ENCODE measurements at regions not wholly inside any gene's neighbourhood (a gene's known extent, or its start where the extent isn't known, plus 50 kb on each side); places are given as distances from the start of the nearest gene placed in this dataset.

DNA sequence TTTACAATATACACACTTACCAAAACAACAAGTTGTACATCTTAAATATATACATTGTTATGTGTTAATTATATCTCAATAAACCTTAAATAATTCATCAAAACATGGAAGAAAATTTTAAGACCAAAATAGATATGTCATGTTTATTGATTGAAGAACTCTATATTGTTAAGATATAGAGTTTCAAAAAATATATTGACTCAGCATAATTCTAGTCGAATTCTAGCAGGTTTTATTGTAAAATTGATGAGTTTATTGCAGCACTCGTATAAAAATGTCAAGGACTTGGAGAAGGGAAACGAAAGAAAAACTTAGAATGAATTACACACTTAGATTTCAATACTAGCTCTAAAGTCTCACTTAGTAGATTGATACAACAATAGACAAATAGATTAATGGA is 575.4 kb upstream of the SORCS1 start:
- Histone ChIP-seq H3K27me3 (ENCODE audit: control insufficient read depth, insufficient read depth, low read length) (no peaks in the 10 kb centered on the region), H3K36me3 (ENCODE audit: control insufficient read depth, insufficient read depth, low read length) (no peaks in the 10 kb centered on the region), H3K9me3 (ENCODE audit: control insufficient read depth, low read length) (no peaks in the 10 kb centered on the region), H3K4me1 (ENCODE audit: control insufficient read depth, insufficient read depth, low read length) (no peaks in the 10 kb centered on the region), H3K9ac (ENCODE audit: low read length) (no peak overlapping the region), H3K4me3 (ENCODE audit: low read length) (no peak overlapping the region)

- Histone ChIP-seq H3K9me3 (ENCODE audit: control insufficient read depth, low read length) (no peaks in the 10 kb centered on the region), H3K4me1 (ENCODE audit: control insufficient read depth, insufficient read depth, low read length) (no peaks in the 10 kb centered on the region), H3K36me3 (ENCODE audit: control insufficient read depth, insufficient read depth, low read length) (no peaks in the 10 kb centered on the region), H3K27me3 (ENCODE audit: control insufficient read depth, insufficient read depth, low read length) (no peaks in the 10 kb centered on the region), H3K4me3 (ENCODE audit: low read length) (no peak overlapping the region), H3K9ac (ENCODE audit: low read length) (no peak overlapping the region)
These were observed 569.0 kb upstream of the SORCS1 start for GRCh38 chr10:107733328-107734130.

DNA sequence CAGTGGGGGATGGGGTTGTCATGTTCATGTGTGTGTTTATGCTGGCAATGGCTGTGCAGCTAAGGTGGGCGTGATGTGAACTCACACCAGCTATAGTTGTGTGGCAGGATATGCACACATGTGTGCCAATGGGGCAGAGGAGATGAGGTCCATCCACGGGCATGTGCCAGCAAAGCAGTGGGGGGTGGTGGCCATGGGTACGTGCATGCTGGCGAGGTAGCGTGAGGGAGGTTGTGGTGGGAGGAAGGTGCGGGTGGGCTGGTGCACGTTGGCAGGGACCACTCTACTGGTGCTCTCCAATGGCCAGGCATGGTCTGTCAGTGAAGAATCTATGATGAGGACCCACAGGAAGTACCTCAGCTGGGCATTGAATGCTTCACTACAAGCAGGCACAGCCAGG is 567.5 kb upstream of the SORCS1 start:
- Histone ChIP-seq H3K4me3 (ENCODE audit: low read length) (no peak overlapping the region), H3K4me1 (ENCODE audit: control insufficient read depth, insufficient read depth, low read length) (no peaks in the 10 kb centered on the region), H3K27me3 (ENCODE audit: control insufficient read depth, insufficient read depth, low read length) (no peaks in the 10 kb centered on the region), H3K9me3 (ENCODE audit: control insufficient read depth, low read length) (no peaks in the 10 kb centered on the region), H3K9ac (ENCODE audit: low read length) (no peak overlapping the region), H3K36me3 (ENCODE audit: control insufficient read depth, insufficient read depth, low read length) (no peaks in the 10 kb centered on the region)

GRCh38 chr10:107728807-107729206 is 564.3 kb upstream of the SORCS1 start:
- Histone ChIP-seq H3K36me3 (ENCODE audit: control insufficient read depth, insufficient read depth, low read length) (no peaks in the 10 kb centered on the region), H3K4me1 (ENCODE audit: control insufficient read depth, insufficient read depth, low read length) (no peaks in the 10 kb centered on the region), H3K9me3 (ENCODE audit: control insufficient read depth, low read length) (no peaks in the 10 kb centered on the region), H3K27me3 (ENCODE audit: control insufficient read depth, insufficient read depth, low read length) (no peaks in the 10 kb centered on the region), H3K9ac (ENCODE audit: low read length) (no peak overlapping the region), H3K4me3 (ENCODE audit: low read length) (no peak overlapping the region)

DNA sequence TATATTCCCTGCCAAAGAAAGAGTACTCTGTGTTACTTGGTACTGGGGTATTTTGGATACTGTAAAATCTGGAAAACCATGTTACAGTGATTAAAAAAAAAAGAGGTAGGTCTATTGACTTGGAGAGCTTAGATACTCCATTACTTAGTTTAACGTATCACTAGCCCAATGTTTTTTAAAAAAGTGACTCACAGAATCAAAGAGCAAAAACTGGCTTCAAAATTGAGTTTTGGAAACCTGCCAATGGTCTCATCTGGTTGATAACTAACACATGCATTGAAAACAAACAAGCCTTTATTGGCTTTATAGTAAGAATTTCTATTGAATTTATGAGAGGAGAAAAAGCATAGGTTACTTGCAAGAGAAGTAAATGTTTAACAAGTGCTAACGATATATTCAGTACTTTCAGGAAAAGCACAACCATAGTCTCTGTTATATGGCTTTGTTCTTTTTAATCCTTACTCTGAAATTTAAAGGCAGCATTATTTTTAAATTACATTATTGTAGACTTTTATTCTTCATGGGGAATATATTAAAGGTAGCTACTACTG is 563.3 kb upstream of the SORCS1 start:
- H3K36me3 ChIP-seq (ENCODE audit: control insufficient read depth, insufficient read depth, low read length), result no peaks in the 10 kb centered on the region
- H3K9ac ChIP-seq (ENCODE audit: low read length), result no peak overlapping the region
- no peak overlapping the region for H3K4me3 ChIP-seq (ENCODE audit: low read length)
- no peaks in the 10 kb centered on the region for H3K4me1 ChIP-seq (ENCODE audit: control insufficient read depth, insufficient read depth, low read length)
- H3K27me3 ChIP-seq (ENCODE audit: control insufficient read depth, insufficient read depth, low read length), result no peaks in the 10 kb centered on the region
- H3K9me3 ChIP-seq (ENCODE audit: control insufficient read depth, low read length), result no peaks in the 10 kb centered on the region

GRCh38 chr10:107718864-107719263 is 554.4 kb upstream of the SORCS1 start:
- H3K36me3 ChIP-seq (ENCODE audit: control insufficient read depth, insufficient read depth, low read length), result no peaks in the 10 kb centered on the region
- H3K9ac ChIP-seq (ENCODE audit: low read length), result no peak overlapping the region
- H3K4me1 ChIP-seq (ENCODE audit: control insufficient read depth, insufficient read depth, low read length), result no peaks in the 10 kb centered on the region
- H3K27me3 ChIP-seq (ENCODE audit: control insufficient read depth, insufficient read depth, low read length), result no peaks in the 10 kb centered on the region
- H3K4me3 ChIP-seq (ENCODE audit: low read length), result no peak overlapping the region
- no peaks in the 10 kb centered on the region for H3K9me3 ChIP-seq (ENCODE audit: control insufficient read depth, low read length)

DNA sequence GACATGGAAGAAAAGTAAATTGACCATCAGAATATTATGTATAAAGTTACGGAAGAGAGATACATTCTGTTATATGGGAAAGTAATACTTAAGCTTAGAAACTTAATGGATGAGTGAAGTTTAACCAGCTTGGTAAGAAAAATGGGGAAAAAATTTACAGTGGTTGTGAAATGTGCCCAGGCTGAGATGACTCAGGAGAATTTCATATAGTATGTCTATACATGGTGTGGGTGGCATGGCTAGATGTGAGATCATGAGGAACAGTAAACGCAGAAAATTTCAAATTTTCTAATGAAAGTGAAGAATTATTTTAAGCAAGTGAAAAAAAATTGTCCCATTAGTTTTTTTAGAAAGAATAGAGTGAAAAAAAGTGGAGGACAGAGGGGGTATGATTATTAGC is 552.5 kb upstream of the SORCS1 start:
- Histone ChIP-seq H3K27me3 (ENCODE audit: control insufficient read depth, insufficient read depth, low read length) (no peaks in the 10 kb centered on the region), H3K4me1 (ENCODE audit: control insufficient read depth, insufficient read depth, low read length) (no peaks in the 10 kb centered on the region), H3K9ac (ENCODE audit: low read length) (no peak overlapping the region), H3K4me3 (ENCODE audit: low read length) (no peak overlapping the region), H3K36me3 (ENCODE audit: control insufficient read depth, insufficient read depth, low read length) (no peaks in the 10 kb centered on the region), H3K9me3 (ENCODE audit: control insufficient read depth, low read length) (no peaks in the 10 kb centered on the region)

GRCh38 chr10:107715565-107715964 is 551.1 kb upstream of the SORCS1 start:
- Histone ChIP-seq H3K4me1 (ENCODE audit: control insufficient read depth, insufficient read depth, low read length) (no peaks in the 10 kb centered on the region), H3K4me3 (ENCODE audit: low read length) (no peak overlapping the region), H3K27me3 (ENCODE audit: control insufficient read depth, insufficient read depth, low read length) (no peaks in the 10 kb centered on the region), H3K9ac (ENCODE audit: low read length) (no peak overlapping the region), H3K9me3 (ENCODE audit: control insufficient read depth, low read length) (no peaks in the 10 kb centered on the region), H3K36me3 (ENCODE audit: control insufficient read depth, insufficient read depth, low read length) (no peaks in the 10 kb centered on the region)

- Histone ChIP-seq H3K9me3 (ENCODE audit: control insufficient read depth, low read length) (no peaks in the 10 kb centered on the region), H3K4me1 (ENCODE audit: control insufficient read depth, insufficient read depth, low read length) (no peaks in the 10 kb centered on the region), H3K27me3 (ENCODE audit: control insufficient read depth, insufficient read depth, low read length) (no peaks in the 10 kb centered on the region), H3K4me3 (ENCODE audit: low read length) (no peak overlapping the region), H3K9ac (ENCODE audit: low read length) (no peak overlapping the region), H3K36me3 (ENCODE audit: control insufficient read depth, insufficient read depth, low read length) (no peaks in the 10 kb centered on the region)
These were observed 544.5 kb upstream of the SORCS1 start for GRCh38 chr10:107708981-107709380.

DNA sequence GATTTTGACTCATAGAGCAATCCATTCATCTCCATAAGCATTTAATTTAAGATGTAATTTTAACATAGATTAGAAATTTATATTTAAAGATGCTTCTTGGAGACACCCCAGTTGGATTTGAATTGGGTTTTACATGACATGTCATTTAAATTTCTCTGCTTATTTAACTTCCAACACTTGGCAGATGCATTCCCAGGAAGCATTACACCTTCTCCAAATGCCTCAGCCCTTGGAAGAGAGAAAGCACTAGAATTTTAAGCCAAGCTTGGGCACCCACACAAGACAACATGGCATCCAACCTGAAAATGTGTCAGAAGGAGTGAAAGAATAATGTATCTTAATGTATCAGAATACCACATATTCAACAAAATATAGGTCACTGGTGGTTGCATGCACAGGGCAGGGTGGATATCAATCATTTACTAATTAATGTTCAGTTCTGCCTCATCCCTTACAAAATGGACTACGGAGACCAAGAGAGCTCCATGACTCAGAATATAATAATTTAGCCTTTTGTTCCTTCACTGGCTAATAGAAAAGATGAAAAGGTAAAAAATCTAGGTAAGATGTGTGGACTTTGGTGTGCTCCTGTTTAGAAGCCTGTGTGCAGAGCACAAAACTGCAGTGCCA is 541.7 kb upstream of the SORCS1 start:
- H3K36me3 ChIP-seq (ENCODE audit: control insufficient read depth, insufficient read depth, low read length), result no peaks in the 10 kb centered on the region
- H3K4me1 ChIP-seq (ENCODE audit: control insufficient read depth, insufficient read depth, low read length), result no peaks in the 10 kb centered on the region
- H3K9me3 ChIP-seq (ENCODE audit: control insufficient read depth, low read length), result no peaks in the 10 kb centered on the region
- H3K9ac ChIP-seq (ENCODE audit: low read length), result no peak overlapping the region
- H3K4me3 ChIP-seq (ENCODE audit: low read length), result no peak overlapping the region
- no peaks in the 10 kb centered on the region for H3K27me3 ChIP-seq (ENCODE audit: control insufficient read depth, insufficient read depth, low read length)

- no peaks in the 10 kb centered on the region for H3K36me3 ChIP-seq (ENCODE audit: control insufficient read depth, insufficient read depth, low read length)
- no peaks in the 10 kb centered on the region for H3K9me3 ChIP-seq (ENCODE audit: control insufficient read depth, low read length)
- H3K4me3 ChIP-seq (ENCODE audit: low read length), result no peak overlapping the region
- no peaks in the 10 kb centered on the region for H3K4me1 ChIP-seq (ENCODE audit: control insufficient read depth, insufficient read depth, low read length)
- no peaks in the 10 kb centered on the region for H3K27me3 ChIP-seq (ENCODE audit: control insufficient read depth, insufficient read depth, low read length)
- no peak overlapping the region for H3K9ac ChIP-seq (ENCODE audit: low read length)
These were observed 537.4 kb upstream of the SORCS1 start for GRCh38 chr10:107701943-107702342.

- no peak overlapping the region for H3K9ac ChIP-seq (ENCODE audit: low read length)
- H3K4me3 ChIP-seq (ENCODE audit: low read length), result no peak overlapping the region
- H3K36me3 ChIP-seq (ENCODE audit: control insufficient read depth, insufficient read depth, low read length), result no peaks in the 10 kb centered on the region
- no peaks in the 10 kb centered on the region for H3K27me3 ChIP-seq (ENCODE audit: control insufficient read depth, insufficient read depth, low read length)
- no peaks in the 10 kb centered on the region for H3K9me3 ChIP-seq (ENCODE audit: control insufficient read depth, low read length)
- no peaks in the 10 kb centered on the region for H3K4me1 ChIP-seq (ENCODE audit: control insufficient read depth, insufficient read depth, low read length)
These were observed 527.6 kb upstream of the SORCS1 start for GRCh38 chr10:107692072-107692471.

All from mucosa of stomach (tissue), 1 donor.